ENCODE measurements at regions not wholly inside any gene's neighbourhood (a gene's known extent, or its start where the extent isn't known, plus 50 kb on each side); places are given as distances from the start of the nearest gene placed in this dataset.
"Not testable (repeated sequence)": the region's sequence is repeated elsewhere in the genome, so short reads cannot be mapped to it uniquely, and the experiment has no call there.

GRCh38 chr15:30749048-30749447, 123.1 kb downstream of the ARHGAP11B start:
- TF ChIP-seq CTCF (IDR thresholded peaks at IDR 0.05; ENCODE audit: insufficient read depth, low read length); POLR2AphosphoS5 (IDR thresholded peaks at IDR 0.05; ENCODE audit: low read depth); SPI1 (IDR thresholded peaks at IDR 0.05; ENCODE audit: borderline replicate concordance, low read depth); REST (IDR thresholded peaks at IDR 0.05; ENCODE audit: insufficient replicate concordance, low read depth); GABPA (IDR thresholded peaks at IDR 0.05; ENCODE audit: low read depth): not testable (repeated sequence)
